A172 (cell line): ENCODE measurements at regions not wholly inside any gene's neighbourhood (a gene's known extent, or its start where the extent isn't known, plus 50 kb on each side); places are given as distances from the start of the nearest gene placed in this dataset.
A peak's percentile ranks its signal among the peaks of the same experiment; 100 is the strongest.

Source experiments
- DNase-seq: peaks from one replicate; pipeline ENCODE4 v3.0.0-alpha.2; 2015; ENCODE audit warnings: low spot score

GRCh38 chr2:198706476-198707082 lies 751.2 kb downstream of the SATB2 start:
- no peak for DNase-seq

- no peak for DNase-seq
Observed at GRCh38 chr2:198703281-198703680, 754.5 kb downstream of the SATB2 start.

- no peak for DNase-seq
Observed at GRCh38 chr2:198702796-198703195, 754.9 kb downstream of the SATB2 start.

GRCh38 chr2:198701481-198701880 lies 756.3 kb downstream of the SATB2 start:
- DNase-seq: no peak

- no peak for DNase-seq
Observed at GRCh38 chr2:198700319-198700718, 757.4 kb downstream of the SATB2 start.

- no peak for DNase-seq
Observed at GRCh38 chr2:198698230-198698629, 759.5 kb downstream of the SATB2 start.

- DNase-seq: no peak
Observed at GRCh38 chr2:198697794-198698193, 759.9 kb downstream of the SATB2 start.

- DNase-seq: no peak
Observed at GRCh38 chr2:198697218-198697617, 760.5 kb downstream of the SATB2 start.

- no peak for DNase-seq
Observed at GRCh38 chr2:198695879-198696278, 761.9 kb downstream of the SATB2 start.

GRCh38 chr2:198692907-198693510 lies 764.7 kb downstream of the SATB2 start:
- DNase-seq: no peak

GRCh38 chr2:198691236-198691635 lies 766.5 kb downstream of the SATB2 start:
- DNase-seq: no peak

- DNase-seq: no peak
Observed at GRCh38 chr2:198664321-198664720, 793.4 kb downstream of the SATB2 start.

GRCh38 chr2:198662905-198663304 lies 794.8 kb downstream of the SATB2 start:
- DNase-seq: no peak

- no peak for DNase-seq
Observed at GRCh38 chr2:198660501-198660900, 797.2 kb downstream of the SATB2 start.

- DNase-seq: no peak
Observed at GRCh38 chr2:198659096-198659870, 798.5 kb downstream of the SATB2 start.

GRCh38 chr2:198657512-198658121 lies 800.1 kb downstream of the SATB2 start:
- DNase-seq: peak; percentile 49

GRCh38 chr2:198656869-198657268 lies 800.9 kb downstream of the SATB2 start:
- DNase-seq: no peak

GRCh38 chr2:198654646-198655045 lies 803.1 kb downstream of the SATB2 start:
- no peak for DNase-seq

GRCh38 chr2:198653311-198653710 lies 804.4 kb downstream of the SATB2 start:
- DNase-seq: no peak

- no peak for DNase-seq
Observed at GRCh38 chr2:198652461-198652860, 805.3 kb downstream of the SATB2 start.

- DNase-seq: no peak
Observed at GRCh38 chr2:198645816-198646215, 811.9 kb downstream of the SATB2 start.

GRCh38 chr2:198641161-198641560 lies 816.6 kb downstream of the SATB2 start:
- DNase-seq: no peak

- no peak for DNase-seq
Observed at GRCh38 chr2:198640463-198640862, 817.3 kb downstream of the SATB2 start.
